ENCODE measurements at regions not wholly inside any gene's neighbourhood (a gene's known extent, or its start where the extent isn't known, plus 50 kb on each side); places are given as distances from the start of the nearest gene placed in this dataset.
"Not testable (repeated sequence)": the region's sequence is repeated elsewhere in the genome, so short reads cannot be mapped to it uniquely, and the experiment has no call there.

GRCh38 chr15:75779504-75779903, 63.7 kb upstream of the UBE2Q2 start:
- TF ChIP-seq CTCF (IDR thresholded peaks at IDR 0.05; ENCODE audit: control insufficient read depth, insufficient read depth, low read depth, low read length, missing control alignments): no peak
- DNase-seq (ENCODE audit: low read depth): no peak
- no peak overlapping the region for H3K4me3 ChIP-seq (ENCODE audit: control insufficient read depth, low read depth, low read length)

- not testable (repeated sequence) for H3K4me3 ChIP-seq (ENCODE audit: control insufficient read depth, low read depth, low read length)
- peak; percentile 8 for DNase-seq (ENCODE audit: low read depth)
These were observed 64.4 kb upstream of the CSPG4 start for GRCh38 chr15:75776871-75777610.

- H3K4me3 ChIP-seq (ENCODE audit: control insufficient read depth, low read depth, low read length): no peak overlapping the region
- TF ChIP-seq CTCF (IDR thresholded peaks at IDR 0.05; ENCODE audit: control insufficient read depth, insufficient read depth, low read depth, low read length, missing control alignments): no peak
- no peak for DNase-seq (ENCODE audit: low read depth)
These were observed 63.4 kb upstream of the CSPG4 start for GRCh38 chr15:75776065-75776423.

GRCh38 chr15:75775296-75776064, 62.8 kb upstream of the CSPG4 start:
- no peak overlapping the region for H3K4me3 ChIP-seq (ENCODE audit: control insufficient read depth, low read depth, low read length)
- no peak for DNase-seq (ENCODE audit: low read depth)
- TF ChIP-seq CTCF (IDR thresholded peaks at IDR 0.05; ENCODE audit: control insufficient read depth, insufficient read depth, low read depth, low read length, missing control alignments): no peak

GRCh38 chr15:75773974-75774373, 61.3 kb upstream of the CSPG4 start:
- H3K4me3 ChIP-seq (ENCODE audit: control insufficient read depth, low read depth, low read length); DNase-seq (ENCODE audit: low read depth): not testable (repeated sequence)

- not testable (repeated sequence) for DNase-seq (ENCODE audit: low read depth); H3K4me3 ChIP-seq (ENCODE audit: control insufficient read depth, low read depth, low read length)
These were observed 58.4 kb upstream of the CSPG4 start for GRCh38 chr15:75771054-75771453.

GRCh38 chr15:75770131-75770530, 57.5 kb upstream of the CSPG4 start:
- TF ChIP-seq CTCF (IDR thresholded peaks at IDR 0.05; ENCODE audit: control insufficient read depth, insufficient read depth, low read depth, low read length, missing control alignments): no peak
- H3K4me3 ChIP-seq (ENCODE audit: control insufficient read depth, low read depth, low read length): no peak overlapping the region
- no peak for DNase-seq (ENCODE audit: low read depth)

GRCh38 chr15:75768526-75768925, 55.9 kb upstream of the CSPG4 start:
- not testable (repeated sequence) for H3K4me3 ChIP-seq (ENCODE audit: control insufficient read depth, low read depth, low read length); DNase-seq (ENCODE audit: low read depth)

GRCh38 chr15:75765551-75766305, 53.1 kb upstream of the CSPG4 start:
- not testable (repeated sequence) for DNase-seq (ENCODE audit: low read depth); H3K4me3 ChIP-seq (ENCODE audit: control insufficient read depth, low read depth, low read length)

- DNase-seq (ENCODE audit: low read depth); H3K4me3 ChIP-seq (ENCODE audit: control insufficient read depth, low read depth, low read length): not testable (repeated sequence)
These were observed 52.4 kb upstream of the CSPG4 start for GRCh38 chr15:75764845-75765550.

- DNase-seq (ENCODE audit: low read depth); H3K4me3 ChIP-seq (ENCODE audit: control insufficient read depth, low read depth, low read length): not testable (repeated sequence)
These were observed 51.3 kb upstream of the CSPG4 start for GRCh38 chr15:75763635-75764600.
